Suprapubic skin (tissue), 4 donors: ENCODE measurements at regions not wholly inside any gene's neighbourhood (a gene's known extent, or its start where the extent isn't known, plus 50 kb on each side); places are given as distances from the start of the nearest gene placed in this dataset.
"Not testable (repeated sequence)": the region's sequence is repeated elsewhere in the genome, so short reads cannot be mapped to it uniquely, and the experiment has no call there.

Source experiments
- POLR2A ChIP-seq, 2 donors: fragments of 450-650 bp; IDR thresholded peaks; one replicate each; pipeline ENCODE4 v1.6.1; 2017; ENCODE audit warnings: antibody characterized with exemption in 2 of 2, mild to moderate bottlenecking in 2 of 2, moderate library complexity in 2 of 2
- POLR2AphosphoS5 ChIP-seq, 3 donors: sonication (generic); formaldehyde crosslinking; IDR thresholded peaks; one replicate each; pipeline ENCODE4 v1.6.1; 2017; ENCODE audit warnings: antibody characterized with exemption in 3 of 3
- TF ChIP-seq, protein P1 (sequence below), 2 donors: fragments of 200-600 bp in 1 of 2; fragments of 450-650 bp in 1 of 2; sonication (generic) in 1 of 2; IDR thresholded peaks; one replicate each; pipeline ENCODE4 v1.5.1; 2016 to 2019; ENCODE audit warnings: antibody characterized with exemption in 2 of 2, mild to moderate bottlenecking in 1 of 2, moderate library complexity in 1 of 2

DNA sequence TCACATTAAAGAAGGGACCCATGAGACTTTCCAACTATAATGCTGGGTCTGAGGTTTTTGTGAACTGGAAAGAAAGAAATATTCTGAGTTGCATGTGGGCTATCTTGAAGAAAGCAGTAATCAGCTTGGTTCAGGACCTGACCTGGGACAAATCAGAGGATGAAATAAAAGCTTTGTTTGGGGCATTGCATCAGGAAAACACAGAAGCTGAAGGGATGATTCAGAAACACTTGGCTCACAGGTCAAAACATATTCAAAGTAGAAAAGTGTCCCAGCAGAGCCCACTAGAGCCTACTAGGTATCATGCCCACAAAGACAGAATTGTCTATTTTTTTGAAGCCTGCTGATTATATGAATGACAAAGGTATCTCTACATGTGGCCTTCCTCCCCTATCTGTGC lies 174.8 kb upstream of the TSPY4 start:
- TF ChIP-seq, protein P1, sequence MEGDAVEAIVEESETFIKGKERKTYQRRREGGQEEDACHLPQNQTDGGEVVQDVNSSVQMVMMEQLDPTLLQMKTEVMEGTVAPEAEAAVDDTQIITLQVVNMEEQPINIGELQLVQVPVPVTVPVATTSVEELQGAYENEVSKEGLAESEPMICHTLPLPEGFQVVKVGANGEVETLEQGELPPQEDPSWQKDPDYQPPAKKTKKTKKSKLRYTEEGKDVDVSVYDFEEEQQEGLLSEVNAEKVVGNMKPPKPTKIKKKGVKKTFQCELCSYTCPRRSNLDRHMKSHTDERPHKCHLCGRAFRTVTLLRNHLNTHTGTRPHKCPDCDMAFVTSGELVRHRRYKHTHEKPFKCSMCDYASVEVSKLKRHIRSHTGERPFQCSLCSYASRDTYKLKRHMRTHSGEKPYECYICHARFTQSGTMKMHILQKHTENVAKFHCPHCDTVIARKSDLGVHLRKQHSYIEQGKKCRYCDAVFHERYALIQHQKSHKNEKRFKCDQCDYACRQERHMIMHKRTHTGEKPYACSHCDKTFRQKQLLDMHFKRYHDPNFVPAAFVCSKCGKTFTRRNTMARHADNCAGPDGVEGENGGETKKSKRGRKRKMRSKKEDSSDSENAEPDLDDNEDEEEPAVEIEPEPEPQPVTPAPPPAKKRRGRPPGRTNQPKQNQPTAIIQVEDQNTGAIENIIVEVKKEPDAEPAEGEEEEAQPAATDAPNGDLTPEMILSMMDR (IDR thresholded peaks at IDR 0.05) = not testable (repeated sequence)
- TF ChIP-seq POLR2AphosphoS5, POLR2A (IDR thresholded peaks at IDR 0.05): not testable (repeated sequence)
